ENCODE measurements at regions not wholly inside any gene's neighbourhood (a gene's known extent, or its start where the extent isn't known, plus 50 kb on each side); places are given as distances from the start of the nearest gene placed in this dataset.

- TF ChIP-seq CTCF (IDR thresholded peaks at IDR 0.05) (no peak), POLR2A (IDR thresholded peaks at IDR 0.05) (no peak)
These were observed 260.5 kb upstream of the ATP2B1 start for GRCh38 chr12:89969093-89969492.
